CD4-positive, CD25-positive, alpha-beta regulatory T cell (primary cell): ENCODE measurements at regions not wholly inside any gene's neighbourhood (a gene's known extent, or its start where the extent isn't known, plus 50 kb on each side); places are given as distances from the start of the nearest gene placed in this dataset.

ENCODE experiments used
- ATAC-seq, 2 donors: fragments of 150-1000 bp; cut with Tn5 transposase; one replicate each; pipeline ENCODE4 v1.10.0; 2021; ENCODE audit warnings: low read depth in 2 of 2, moderate number of reproducible peaks in 2 of 2, moderate library complexity in 1 of 2
- DNase-seq, 3 donors: peaks; one replicate each; pipeline versions ENCODE4 v3.0.0 to v3.0.0-alpha.2; 2012 to 2022; ENCODE audit warnings: mixed read lengths in 1 of 3
- H3K27ac ChIP-seq: one replicate; pipeline ENCODE4 v1.7.0; 2013; ENCODE audit warnings: mild to moderate bottlenecking, low read length; ENCODE audit not compliant: insufficient read depth, poor library complexity, severe bottlenecking
- H3K27me3 ChIP-seq: one replicate; pipeline ENCODE4 v1.7.0; 2013; ENCODE audit warnings: low read length; ENCODE audit not compliant: control insufficient read depth, insufficient read depth
- H3K36me3 ChIP-seq: one replicate; pipeline ENCODE4 v1.7.0; 2013; ENCODE audit warnings: mild to moderate bottlenecking, low read length, moderate library complexity; ENCODE audit not compliant: control insufficient read depth, insufficient read depth
- H3K4me1 ChIP-seq: 2 replicates; pipeline ENCODE4 v1.7.0; 2013; ENCODE audit warnings: mild to moderate bottlenecking, low read length; ENCODE audit not compliant: insufficient read depth, control insufficient read depth, poor library complexity, severe bottlenecking
- H3K4me3 ChIP-seq: one replicate; pipeline ENCODE4 v1.7.0; 2013; ENCODE audit warnings: low read depth, mild to moderate bottlenecking, low read length, moderate library complexity
- H3K9me3 ChIP-seq, 2 experiments: 1 replicate in 1 of 2; 2 replicates in 1 of 2; pipeline ENCODE4 v1.7.0; 2013; ENCODE audit warnings: low read length in 2 of 2, mild to moderate bottlenecking in 1 of 2, moderate library complexity in 1 of 2; ENCODE audit not compliant: control insufficient read depth in 2 of 2
- H3K27ac Mint-ChIP-seq, 3 donors: one replicate each; pipeline ENCODE4 v1.8.0; 2020 to 2022; ENCODE audit warnings: mild to moderate bottlenecking in 3 of 3, mixed read lengths in 3 of 3, moderate library complexity in 2 of 3
- H3K27me3 Mint-ChIP-seq: one replicate; pipeline ENCODE4 v1.8.0; 2022; ENCODE audit warnings: mild to moderate bottlenecking, mixed read lengths
- H3K36me3 Mint-ChIP-seq: one replicate; pipeline ENCODE4 v1.8.0; 2020; ENCODE audit warnings: mixed read lengths
- H3K4me1 Mint-ChIP-seq, 4 donors: one replicate each; pipeline ENCODE4 v1.8.0; 2020 to 2022; ENCODE audit warnings: mixed read lengths in 4 of 4, mild to moderate bottlenecking in 1 of 4
- H3K4me3 Mint-ChIP-seq, 4 donors: one replicate each; pipeline ENCODE4 v1.8.0; 2020 to 2022; ENCODE audit warnings: mild to moderate bottlenecking in 4 of 4, mixed read lengths in 4 of 4, moderate library complexity in 3 of 4
- H3K9me3 Mint-ChIP-seq, 7 donors: one replicate each; pipeline ENCODE4 v1.8.0; 2020 to 2022; ENCODE audit warnings: mixed read lengths in 7 of 7, mild to moderate bottlenecking in 3 of 7, moderate library complexity in 2 of 7

DNA sequence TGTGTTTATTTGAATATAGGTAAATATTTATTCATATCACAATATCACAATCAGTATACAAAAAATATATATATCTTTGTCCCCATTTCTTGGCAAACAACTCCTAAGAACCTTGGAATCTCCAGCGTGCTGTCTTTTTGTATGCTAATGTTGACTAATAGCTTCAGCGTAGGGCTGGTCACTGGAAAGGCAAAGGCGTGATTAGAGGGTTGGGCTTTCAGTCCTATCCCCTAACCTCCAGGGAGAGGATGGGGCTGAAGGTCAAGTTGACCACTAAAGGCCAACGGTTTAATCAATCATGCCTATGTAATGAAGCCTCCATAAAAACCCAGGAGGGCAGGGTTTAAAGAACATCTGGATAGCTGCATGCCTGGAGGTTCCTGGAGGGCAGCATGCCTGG is 79.6 kb upstream of the BNC2 start:
- Histone ChIP-seq H3K27me3 (no peaks in the 10 kb centered on the region), H3K4me1 (no peaks in the 10 kb centered on the region), H3K4me3 (no peak overlapping the region), H3K27ac (no peak overlapping the region), H3K36me3 (no peaks in the 10 kb centered on the region), H3K9me3 (no peaks in the 10 kb centered on the region)
- H3K4me3 Mint-ChIP-seq: no peak overlapping the region
- ATAC-seq (no peak), DNase-seq (no peak)
- H3K4me1 Mint-ChIP-seq: no peaks in the 10 kb centered on the region
- no peaks in the 10 kb centered on the region for H3K27me3 Mint-ChIP-seq
- H3K27ac Mint-ChIP-seq: no peak overlapping the region
- peaks cover 0 to 7% (median 2%) of the 10 kb centered on the region in 7 donors for H3K9me3 Mint-ChIP-seq
- no peaks in the 10 kb centered on the region for H3K36me3 Mint-ChIP-seq

DNA sequence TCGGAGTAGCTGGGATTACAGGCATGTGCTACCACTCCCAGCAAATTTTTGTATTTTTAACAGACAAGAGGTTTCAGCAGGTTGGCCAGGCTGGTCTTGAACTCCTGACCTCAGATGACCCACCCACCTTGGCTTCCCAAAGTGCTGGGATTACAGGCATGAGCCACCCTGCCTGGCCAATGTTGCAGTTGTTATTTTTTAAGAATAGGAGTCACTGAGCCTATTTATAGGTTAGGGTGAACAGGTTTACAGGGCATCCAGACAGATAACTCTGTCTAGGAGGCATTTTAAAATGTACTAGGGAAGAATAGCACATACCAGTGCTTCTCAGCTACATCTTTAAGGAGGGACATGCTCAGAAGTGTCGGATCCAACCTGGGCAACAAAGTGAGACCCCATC is 60.1 kb upstream of the BNC2 start:
- H3K36me3 ChIP-seq: no peaks in the 10 kb centered on the region
- H3K27ac ChIP-seq: no peak overlapping the region
- no peak for ATAC-seq
- Mint-ChIP-seq H3K4me3 (no peak overlapping the region), H3K27me3 (no peaks in the 10 kb centered on the region), H3K9me3 (peaks cover 3 to 14% (median 9%) of the 10 kb centered on the region in 7 donors), H3K4me1 (no peaks in the 10 kb centered on the region), H3K36me3 (no peaks in the 10 kb centered on the region), H3K27ac (no peak overlapping the region)
- H3K9me3 ChIP-seq: no peaks in the 10 kb centered on the region
- DNase-seq: no peak
- no peaks in the 10 kb centered on the region for H3K27me3 ChIP-seq
- H3K4me3 ChIP-seq: no peak overlapping the region
- no peaks in the 10 kb centered on the region for H3K4me1 ChIP-seq

DNA sequence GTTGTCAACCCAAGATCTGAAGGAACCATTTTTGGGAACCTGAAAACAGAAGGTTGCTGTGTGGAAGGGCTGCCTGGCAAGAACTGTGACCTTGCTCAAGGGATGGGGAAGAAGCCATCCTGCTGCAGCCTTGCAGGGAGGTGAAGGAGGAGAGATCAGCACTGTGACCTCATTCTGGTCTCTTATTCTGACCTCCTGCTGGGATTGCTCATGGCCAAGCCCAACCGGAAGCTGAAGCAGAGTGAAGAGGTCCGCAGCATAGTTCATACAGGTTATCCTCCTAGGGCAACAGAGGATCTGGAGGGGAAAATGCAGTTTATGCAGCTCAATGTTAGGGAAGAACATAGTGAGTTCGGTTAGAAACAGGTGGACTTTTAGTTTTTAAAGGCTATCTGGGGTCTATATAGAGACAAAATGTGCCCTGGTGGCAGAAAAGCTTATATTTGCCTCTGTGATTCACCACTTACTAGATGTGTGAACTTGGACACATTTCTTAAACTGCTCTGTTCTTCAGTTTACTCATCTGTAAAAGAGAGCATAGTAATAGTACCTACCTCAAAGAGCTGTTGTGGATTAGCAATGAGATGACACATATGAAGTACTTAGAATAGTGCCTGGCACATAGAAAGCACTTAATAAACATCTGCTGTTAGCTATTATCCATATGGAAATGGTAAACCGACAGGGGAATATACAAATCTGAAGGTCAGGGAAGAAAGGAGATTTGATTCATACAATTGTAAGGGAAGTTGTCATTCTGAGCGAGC is 57.9 kb upstream of the BNC2 start:
- Histone ChIP-seq H3K27ac (no peak overlapping the region), H3K27me3 (no peaks in the 10 kb centered on the region), H3K4me1 (no peaks in the 10 kb centered on the region), H3K4me3 (no peak overlapping the region), H3K9me3 (no peaks in the 10 kb centered on the region), H3K36me3 (no peaks in the 10 kb centered on the region)
- H3K27ac Mint-ChIP-seq: no peak overlapping the region
- ATAC-seq (no peak), DNase-seq (no peak)
- no peak overlapping the region for H3K4me3 Mint-ChIP-seq
- peaks cover 0 to 13% (median 7%) of the 10 kb centered on the region in 7 donors for H3K9me3 Mint-ChIP-seq
- no peaks in the 10 kb centered on the region for H3K4me1 Mint-ChIP-seq
- no peaks in the 10 kb centered on the region for H3K36me3 Mint-ChIP-seq
- H3K27me3 Mint-ChIP-seq: no peaks in the 10 kb centered on the region

DNA sequence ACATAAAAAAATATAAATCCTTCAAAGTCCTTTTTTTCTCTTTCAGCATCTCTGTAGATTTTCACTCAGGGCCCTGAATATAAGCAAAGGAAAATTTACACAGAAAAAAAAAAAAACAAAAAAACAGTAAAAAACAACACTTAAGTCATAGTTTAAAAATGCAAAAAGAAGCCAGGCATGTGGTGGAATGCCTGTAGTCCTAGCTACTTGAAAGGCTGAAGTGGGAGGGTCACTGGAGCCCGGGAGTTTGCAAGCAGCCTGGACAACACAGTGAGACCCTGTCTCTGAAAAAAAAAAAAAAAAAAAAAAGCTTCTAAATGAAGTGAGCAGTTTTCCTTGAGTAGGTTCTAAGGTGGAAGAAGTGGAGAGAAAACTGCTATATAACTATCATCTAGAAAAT is 55.0 kb upstream of the BNC2 start:
- ATAC-seq: no peak
- DNase-seq: no peak
- H3K4me3 ChIP-seq: no peak overlapping the region
- no peaks in the 10 kb centered on the region for H3K36me3 ChIP-seq
- no peaks in the 10 kb centered on the region for H3K27me3 ChIP-seq
- Mint-ChIP-seq H3K4me3 (no peak overlapping the region), H3K27me3 (no peaks in the 10 kb centered on the region), H3K9me3 (peaks cover 0 to 12% (median 4%) of the 10 kb centered on the region in 7 donors), H3K4me1 (no peaks in the 10 kb centered on the region), H3K27ac (no peak overlapping the region), H3K36me3 (no peaks in the 10 kb centered on the region)
- H3K4me1 ChIP-seq: no peaks in the 10 kb centered on the region
- H3K9me3 ChIP-seq: peaks cover 0 to 3% of the 10 kb centered on the region in 2 experiments
- no peak overlapping the region for H3K27ac ChIP-seq

DNA sequence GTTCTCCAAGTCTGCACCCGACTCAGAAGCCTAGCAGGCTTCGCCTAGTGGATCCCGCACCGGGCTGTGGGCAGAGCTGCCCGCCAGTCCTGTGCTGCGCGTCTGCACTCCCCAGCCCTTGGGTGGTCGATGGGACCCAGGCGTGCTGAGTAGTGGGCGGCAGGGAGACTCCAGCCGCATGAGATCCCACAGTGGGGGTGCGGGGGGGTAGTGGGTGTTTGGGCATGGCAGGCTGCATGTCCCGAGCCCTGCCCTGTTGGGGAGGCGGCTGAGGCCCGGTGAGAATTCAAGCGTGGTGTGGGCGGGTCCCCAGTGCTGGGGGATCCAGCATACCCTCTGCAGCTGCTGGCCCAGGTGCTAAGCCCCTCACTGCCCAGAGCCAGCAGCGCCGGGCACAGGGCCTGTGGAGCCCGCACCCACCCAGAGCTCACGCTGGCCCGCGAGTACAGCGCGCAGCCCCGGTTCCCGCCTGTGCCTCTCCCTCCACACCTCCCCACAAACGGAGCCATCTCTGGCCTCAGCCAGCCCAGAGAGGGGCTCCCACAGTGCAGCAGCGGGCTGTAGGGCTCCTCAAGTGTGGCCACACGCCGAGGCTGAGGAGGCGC is 53.9 kb upstream of the BNC2 start:
- no peak overlapping the region for H3K27ac ChIP-seq
- H3K4me1 ChIP-seq: no peaks in the 10 kb centered on the region
- no peaks in the 10 kb centered on the region for H3K27me3 ChIP-seq
- peaks cover 3 to 5% of the 10 kb centered on the region in 2 experiments for H3K9me3 ChIP-seq
- H3K36me3 ChIP-seq: no peaks in the 10 kb centered on the region
- H3K4me3 ChIP-seq: no peak overlapping the region
- ATAC-seq (no peak), DNase-seq (no peak)
- H3K4me1 Mint-ChIP-seq: no peaks in the 10 kb centered on the region
- H3K9me3 Mint-ChIP-seq: peaks cover 0 to 12% (median 9%) of the 10 kb centered on the region in 7 donors
- H3K4me3 Mint-ChIP-seq: no peak overlapping the region
- no peak overlapping the region for H3K27ac Mint-ChIP-seq
- no peaks in the 10 kb centered on the region for H3K36me3 Mint-ChIP-seq
- no peaks in the 10 kb centered on the region for H3K27me3 Mint-ChIP-seq

DNA sequence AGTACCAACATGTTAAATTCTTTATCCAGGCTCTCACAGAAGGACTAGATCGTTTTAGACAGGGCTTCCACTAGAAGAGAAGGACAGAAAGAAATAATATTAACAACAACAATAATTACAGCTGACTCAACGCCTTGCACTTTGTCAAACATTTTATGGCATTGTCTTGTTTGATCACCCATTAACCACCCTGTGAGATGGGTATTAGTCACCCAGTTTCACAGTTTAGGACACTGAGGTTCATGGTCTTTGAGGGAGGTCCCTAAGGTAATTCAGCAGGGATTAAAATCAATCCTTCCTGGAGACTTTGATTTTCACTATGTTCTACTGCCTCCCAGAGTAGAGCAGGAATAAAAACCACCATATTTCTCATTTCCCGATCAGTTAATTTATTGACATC is 51.4 kb upstream of the BNC2 start:
- H3K36me3 ChIP-seq: no peaks in the 10 kb centered on the region
- peaks cover 0 to 19% (median 10%) of the 10 kb centered on the region in 7 donors for H3K9me3 Mint-ChIP-seq
- H3K4me3 ChIP-seq: no peak overlapping the region
- H3K27me3 Mint-ChIP-seq: no peaks in the 10 kb centered on the region
- no peaks in the 10 kb centered on the region for H3K36me3 Mint-ChIP-seq
- no peaks in the 10 kb centered on the region for H3K4me1 ChIP-seq
- H3K9me3 ChIP-seq: peaks cover 3 to 6% of the 10 kb centered on the region in 2 experiments
- ATAC-seq: no peak
- H3K4me3 Mint-ChIP-seq: no peak overlapping the region
- no peak overlapping the region for H3K27ac ChIP-seq
- no peaks in the 10 kb centered on the region for H3K4me1 Mint-ChIP-seq
- no peaks in the 10 kb centered on the region for H3K27me3 ChIP-seq
- no peak overlapping the region for H3K27ac Mint-ChIP-seq
- DNase-seq: no peak
